Stimulated activated CD4-positive, alpha-beta T cell treated with anti-CD3 and anti-CD28 coated beads, Interleukin-4, amount 100 ng/mL, for 48 hours (primary cell): ENCODE measurements at regions not wholly inside any gene's neighbourhood (a gene's known extent, or its start where the extent isn't known, plus 50 kb on each side); places are given as distances from the start of the nearest gene placed in this dataset.
"Not testable (repeated sequence)": the region's sequence is repeated elsewhere in the genome, so short reads cannot be mapped to it uniquely, and the experiment has no call there.

Source experiments
- DNase-seq, 2 donors: peaks; one replicate each; pipeline ENCODE4 v3.0.0-alpha.2; 2020; ENCODE audit warnings: low read depth in 2 of 2

DNA sequence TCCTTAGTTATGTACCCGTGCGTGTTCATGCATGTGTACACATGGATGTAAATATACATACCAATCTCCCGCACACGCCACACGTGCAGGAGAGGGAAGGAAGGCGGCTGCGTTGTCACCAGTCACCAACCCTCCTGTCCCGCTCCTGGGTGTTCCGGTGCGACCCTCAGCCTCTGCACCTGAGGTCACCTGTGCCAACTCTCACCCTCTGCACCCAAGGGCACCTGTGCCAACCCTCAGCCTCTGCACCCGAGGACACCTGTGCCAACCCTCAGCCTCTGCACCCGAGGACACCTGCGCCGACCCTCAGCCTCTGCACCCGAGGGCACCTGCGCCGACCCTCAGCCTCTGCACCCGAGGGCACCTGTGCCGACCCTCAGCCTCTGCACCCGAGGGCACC is 192.8 kb upstream of the SALL3 start:
- no peak for DNase-seq

- no peak for DNase-seq
Measured at GRCh38 chr18:78787751-78788150, 191.9 kb upstream of the SALL3 start.

- DNase-seq: no peak
Measured at GRCh38 chr18:78788161-78788560, 191.5 kb upstream of the SALL3 start.

DNA sequence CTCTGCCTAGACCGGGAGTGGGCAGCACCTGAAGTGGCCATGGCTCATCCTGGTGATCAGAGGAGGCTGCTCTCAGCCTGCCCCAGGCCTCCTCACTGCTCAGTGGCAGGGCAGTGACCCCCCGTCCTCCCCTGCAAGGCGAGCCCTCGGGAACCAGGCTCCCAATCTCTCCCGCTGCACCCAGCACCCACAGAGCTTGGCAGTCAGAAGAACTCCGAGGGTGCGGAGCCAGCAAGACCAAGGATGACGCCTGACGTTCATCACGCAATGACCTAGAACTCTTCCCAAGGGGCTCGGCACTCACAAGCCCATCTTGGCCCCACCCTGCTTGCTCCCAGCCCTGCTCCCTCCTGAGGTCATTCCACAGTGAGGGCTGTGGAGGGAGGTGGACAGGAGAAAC is 189.8 kb upstream of the SALL3 start:
- DNase-seq: no peak

- no peak for DNase-seq
Measured at GRCh38 chr18:78790511-78790910, 189.1 kb upstream of the SALL3 start.

DNA sequence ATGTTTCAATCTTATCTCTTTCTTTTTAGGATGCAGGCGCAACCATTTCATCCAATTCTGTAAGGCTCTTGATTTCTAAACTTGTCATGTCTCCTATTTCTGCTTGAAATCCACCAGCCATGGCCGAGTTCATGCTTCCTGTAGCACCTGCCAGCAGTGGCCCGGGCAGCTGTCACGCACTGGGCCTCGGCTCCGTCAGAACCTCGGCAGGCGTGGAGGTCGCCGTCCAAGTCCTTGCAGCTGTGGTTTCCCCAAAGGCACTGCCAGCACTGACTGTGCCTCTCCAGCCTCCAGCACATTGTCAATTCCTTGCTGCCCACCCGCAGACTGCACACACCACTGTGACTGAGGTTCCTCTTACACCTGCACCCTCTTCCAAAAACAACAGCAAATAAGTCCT is 188.7 kb upstream of the SALL3 start:
- no peak for DNase-seq

DNA sequence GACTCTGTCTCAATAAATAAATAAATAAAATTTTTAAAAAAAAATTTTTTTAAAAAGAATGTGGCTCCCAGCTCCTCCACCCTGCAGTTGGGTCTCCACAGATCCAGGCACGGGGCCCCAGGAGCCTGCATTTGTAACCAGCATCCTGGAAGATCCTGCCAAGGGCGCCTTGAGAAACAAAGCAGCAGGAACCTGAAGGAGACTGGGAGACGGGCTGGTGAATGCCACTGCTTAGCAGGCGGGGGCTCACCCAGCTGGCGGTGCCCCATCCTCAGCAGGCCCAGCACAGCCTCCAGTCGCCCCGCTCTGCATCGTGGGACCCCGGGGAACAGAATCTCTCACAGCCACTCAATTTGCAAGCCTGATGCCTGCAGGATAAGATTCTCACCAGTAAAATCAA is 187.5 kb upstream of the SALL3 start:
- no peak for DNase-seq

- no peak for DNase-seq
Measured at GRCh38 chr18:78792736-78793135, 186.9 kb upstream of the SALL3 start.

DNA sequence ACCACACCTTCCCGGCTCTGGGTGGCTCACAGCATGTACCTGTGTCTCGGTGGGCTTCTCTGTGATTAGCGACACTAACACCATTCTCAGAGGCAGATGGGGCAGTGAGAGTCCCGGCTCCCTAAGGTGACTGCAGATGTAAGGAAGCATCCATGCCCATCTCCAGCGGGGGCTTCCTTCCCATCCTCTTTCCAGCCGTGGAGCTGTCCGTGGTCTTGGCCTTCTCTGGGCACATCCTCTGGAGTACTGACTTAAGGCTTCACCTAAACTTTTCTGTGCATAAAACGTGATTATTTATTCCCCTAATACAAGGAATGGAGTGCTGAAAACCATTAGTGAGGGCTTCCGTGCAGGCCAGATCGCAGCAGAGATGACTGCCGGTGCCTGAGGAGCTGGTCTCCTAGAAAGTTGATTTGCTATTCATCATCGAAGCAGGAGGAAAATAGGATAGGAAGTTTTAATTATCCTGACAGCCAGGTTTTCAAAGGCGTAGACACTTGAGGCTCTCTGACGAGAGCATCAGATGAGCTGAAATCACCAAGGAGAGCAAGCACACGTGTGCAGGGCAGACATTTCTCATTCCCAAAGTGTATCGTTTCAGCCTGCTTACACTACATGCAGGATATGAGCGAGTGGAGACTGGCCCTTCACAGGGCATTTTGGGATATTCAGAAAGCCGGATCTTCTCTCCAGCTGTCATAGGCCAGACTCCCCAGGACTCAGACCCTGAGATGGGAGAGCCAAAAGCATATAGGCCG is 186.1 kb upstream of the SALL3 start:
- DNase-seq: no peak

DNA sequence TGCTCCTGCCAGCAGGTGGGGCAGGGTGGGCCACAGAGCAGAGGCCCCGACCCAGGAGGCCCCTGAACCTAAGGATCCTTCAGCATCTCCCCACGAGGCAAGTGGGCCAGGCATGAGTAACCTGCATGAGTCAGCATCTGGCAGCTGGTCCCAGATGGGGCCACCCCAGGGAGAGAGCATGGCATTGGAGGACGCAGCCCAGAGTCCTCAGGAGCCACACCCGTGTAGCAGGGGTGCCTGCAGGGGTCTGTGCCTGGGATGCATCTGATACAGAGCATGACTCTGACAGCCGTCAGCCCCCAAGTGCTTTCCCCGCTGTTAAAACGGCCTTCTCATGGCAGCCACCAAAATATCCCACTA is 185.6 kb upstream of the SALL3 start:
- no peak for DNase-seq

DNA sequence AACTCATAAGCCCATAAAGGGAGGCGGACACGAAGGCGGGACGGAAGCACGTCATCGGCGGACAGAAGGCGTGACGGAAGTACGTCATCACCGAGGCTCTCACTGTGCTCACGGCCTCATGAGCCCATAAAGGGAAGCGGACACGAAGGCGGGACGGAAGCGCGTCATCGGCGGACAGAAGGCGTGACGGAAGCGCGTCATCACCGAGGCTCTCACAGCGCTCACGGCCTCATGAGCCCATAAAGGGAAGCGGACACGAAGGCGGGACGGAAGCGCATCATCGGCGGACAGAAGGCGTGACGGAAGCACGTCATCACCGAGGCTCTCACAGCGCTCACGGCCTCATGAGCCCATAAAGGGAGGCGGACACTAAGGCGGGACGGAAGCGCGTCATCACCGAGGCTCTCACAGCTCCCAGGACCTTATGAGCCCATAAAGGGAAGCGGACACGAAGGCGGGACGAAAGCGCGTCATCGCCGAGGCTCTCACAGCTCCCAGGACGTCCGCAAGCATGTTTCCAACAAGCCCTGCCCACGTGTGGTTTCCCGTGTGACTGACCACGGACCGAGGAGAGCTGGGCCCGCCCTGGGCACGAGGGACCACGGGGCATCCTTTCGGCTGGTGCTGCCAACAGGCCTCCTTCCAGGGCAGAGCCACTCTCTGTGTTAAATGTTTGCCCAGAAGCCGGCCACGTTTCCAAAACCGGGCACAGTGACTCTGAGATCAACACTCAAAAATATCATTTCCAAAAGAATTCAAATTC is 182.7 kb upstream of the SALL3 start:
- DNase-seq: no peak

- DNase-seq: no peak
Measured at GRCh38 chr18:78797499-78797898, 182.1 kb upstream of the SALL3 start.

GRCh38 chr18:78798402-78799175 is 181.0 kb upstream of the SALL3 start:
- no peak for DNase-seq

DNA sequence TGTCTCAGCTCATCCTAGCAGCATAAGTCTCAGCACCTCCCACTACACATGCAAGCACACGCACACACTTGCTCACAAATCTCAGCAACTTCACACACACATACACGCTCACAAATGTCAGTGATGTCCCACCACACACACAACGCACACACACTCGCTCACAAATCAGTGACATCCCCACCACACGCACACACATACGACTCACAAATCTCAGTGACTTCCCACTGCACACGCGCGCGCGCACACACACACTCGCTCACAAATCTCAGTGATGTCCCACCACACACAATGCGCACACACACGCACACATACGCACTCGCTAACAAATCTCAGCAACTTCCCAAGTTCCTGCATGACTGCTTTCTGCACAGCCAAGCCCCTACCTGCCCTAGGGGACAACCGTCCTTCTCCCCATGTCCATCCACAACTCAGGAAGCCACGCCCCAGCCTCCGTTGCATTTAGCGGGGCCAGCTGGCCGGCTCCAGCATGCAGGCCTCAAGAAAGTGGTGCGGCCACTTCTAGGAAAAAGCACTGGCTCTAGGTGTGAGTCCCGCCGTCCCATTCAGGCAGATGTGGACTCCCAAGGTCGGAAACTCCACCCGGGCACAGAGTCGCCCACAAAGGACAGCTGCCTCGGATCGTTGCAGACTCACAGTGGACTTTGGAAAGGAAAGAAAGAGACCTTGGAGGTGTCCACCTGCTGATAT is 180.1 kb upstream of the SALL3 start:
- no peak for DNase-seq

- DNase-seq: not testable (repeated sequence)
Measured at GRCh38 chr18:78800102-78800851, 179.3 kb upstream of the SALL3 start.

DNA sequence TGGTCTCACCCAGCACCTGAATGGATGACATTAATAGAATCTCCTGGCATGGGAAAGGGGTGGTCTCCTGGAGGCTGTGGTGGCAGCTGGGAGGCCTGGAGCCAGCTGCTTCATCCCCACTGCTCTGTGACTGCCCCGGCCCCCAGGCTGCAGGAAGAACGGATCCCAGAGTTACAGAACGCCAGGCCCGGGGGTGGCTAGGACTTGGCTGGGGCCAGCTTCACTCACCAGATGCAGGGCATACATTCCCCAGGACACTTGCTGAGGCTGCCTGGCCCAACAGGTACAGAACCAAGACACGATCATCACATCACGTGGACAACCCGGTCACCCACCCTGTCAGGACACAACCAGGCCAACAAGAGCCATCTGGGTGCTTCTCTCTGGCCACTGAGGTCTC is 178.6 kb upstream of the SALL3 start:
- DNase-seq: no peak

GRCh38 chr18:78803104-78803503 is 176.5 kb upstream of the SALL3 start:
- DNase-seq: no peak

GRCh38 chr18:78804206-78805030 is 175.2 kb upstream of the SALL3 start:
- no peak for DNase-seq

GRCh38 chr18:78805840-78806239 is 173.8 kb upstream of the SALL3 start:
- DNase-seq: no peak

- DNase-seq: no peak
Measured at GRCh38 chr18:78807668-78808067, 171.9 kb upstream of the SALL3 start.
